ENCODE measurements at regions not wholly inside any gene's neighbourhood (a gene's known extent, or its start where the extent isn't known, plus 50 kb on each side); places are given as distances from the start of the nearest gene placed in this dataset.

DNA sequence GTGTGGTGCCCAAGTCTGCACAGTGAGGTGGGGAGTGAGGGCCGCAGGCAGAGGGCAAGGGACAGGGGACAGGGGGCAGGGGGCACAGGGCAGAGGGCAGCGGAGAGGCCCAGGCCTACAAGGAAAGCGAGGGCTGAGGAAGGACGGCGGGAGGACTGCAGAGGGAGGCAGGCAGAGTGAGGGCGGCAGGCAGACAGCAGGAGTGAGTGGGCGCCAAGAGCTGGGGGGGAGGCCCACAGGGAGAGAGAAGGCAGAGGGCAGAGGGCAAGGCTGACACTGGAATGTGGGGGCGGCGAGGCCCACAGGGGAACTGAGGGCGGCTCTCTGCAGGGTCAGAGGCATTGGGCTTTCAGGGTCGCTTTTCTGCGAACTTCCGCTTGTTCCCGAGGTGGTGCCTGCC lies 267.8 kb upstream of the NDN start:
- Histone ChIP-seq H3K9me3 (ENCODE audit: control insufficient read depth, insufficient read depth, low read depth, low read length) (no peaks in the 10 kb centered on the region), H3K4me3 (ENCODE audit: low read depth, low read length) (no peak overlapping the region), H3K36me3 (ENCODE audit: control insufficient read depth in 2 of 2, insufficient read depth in 1 of 2, low read length in 2 of 2) (no peaks in the 10 kb centered on the region), H3K27ac (ENCODE audit: extremely low read depth, low read depth, low read length) (no peak overlapping the region), H3K4me1 (ENCODE audit: control insufficient read depth, insufficient read depth, low read length) (no peaks in the 10 kb centered on the region)
- POLR2A ChIA-PET: no interaction called here
- CTCF ChIA-PET: no interaction called here
- no peak for TF ChIP-seq GLI2 (tag by site-specific recombination; IDR thresholded peaks at IDR 0.05; ENCODE audit: borderline replicate concordance, low read depth)
- peak; percentile 61; the same call in 1 of the 2 replicates for TF ChIP-seq EGR2 (tag by site-specific recombination; IDR thresholded peaks at IDR 0.05; ENCODE audit: low read depth)
- TF ChIP-seq SALL2 (tag by site-specific recombination; IDR thresholded peaks at IDR 0.05; ENCODE audit: borderline replicate concordance): no peak
- TF ChIP-seq BCL11A (tag by site-specific recombination; IDR thresholded peaks at IDR 0.05; ENCODE audit: low read depth): no peak
- no peak for TF ChIP-seq TRIM28 (IDR thresholded peaks at IDR 0.05; ENCODE audit: borderline replicate concordance, low read length)
- no peak for TF ChIP-seq ZNF670 (tag by site-specific recombination; IDR thresholded peaks at IDR 0.05; ENCODE audit: low read depth)
- TF ChIP-seq ZNF561 (tag by site-specific recombination; IDR thresholded peaks at IDR 0.05; ENCODE audit: borderline replicate concordance): no peak
- TF ChIP-seq, protein P1, sequence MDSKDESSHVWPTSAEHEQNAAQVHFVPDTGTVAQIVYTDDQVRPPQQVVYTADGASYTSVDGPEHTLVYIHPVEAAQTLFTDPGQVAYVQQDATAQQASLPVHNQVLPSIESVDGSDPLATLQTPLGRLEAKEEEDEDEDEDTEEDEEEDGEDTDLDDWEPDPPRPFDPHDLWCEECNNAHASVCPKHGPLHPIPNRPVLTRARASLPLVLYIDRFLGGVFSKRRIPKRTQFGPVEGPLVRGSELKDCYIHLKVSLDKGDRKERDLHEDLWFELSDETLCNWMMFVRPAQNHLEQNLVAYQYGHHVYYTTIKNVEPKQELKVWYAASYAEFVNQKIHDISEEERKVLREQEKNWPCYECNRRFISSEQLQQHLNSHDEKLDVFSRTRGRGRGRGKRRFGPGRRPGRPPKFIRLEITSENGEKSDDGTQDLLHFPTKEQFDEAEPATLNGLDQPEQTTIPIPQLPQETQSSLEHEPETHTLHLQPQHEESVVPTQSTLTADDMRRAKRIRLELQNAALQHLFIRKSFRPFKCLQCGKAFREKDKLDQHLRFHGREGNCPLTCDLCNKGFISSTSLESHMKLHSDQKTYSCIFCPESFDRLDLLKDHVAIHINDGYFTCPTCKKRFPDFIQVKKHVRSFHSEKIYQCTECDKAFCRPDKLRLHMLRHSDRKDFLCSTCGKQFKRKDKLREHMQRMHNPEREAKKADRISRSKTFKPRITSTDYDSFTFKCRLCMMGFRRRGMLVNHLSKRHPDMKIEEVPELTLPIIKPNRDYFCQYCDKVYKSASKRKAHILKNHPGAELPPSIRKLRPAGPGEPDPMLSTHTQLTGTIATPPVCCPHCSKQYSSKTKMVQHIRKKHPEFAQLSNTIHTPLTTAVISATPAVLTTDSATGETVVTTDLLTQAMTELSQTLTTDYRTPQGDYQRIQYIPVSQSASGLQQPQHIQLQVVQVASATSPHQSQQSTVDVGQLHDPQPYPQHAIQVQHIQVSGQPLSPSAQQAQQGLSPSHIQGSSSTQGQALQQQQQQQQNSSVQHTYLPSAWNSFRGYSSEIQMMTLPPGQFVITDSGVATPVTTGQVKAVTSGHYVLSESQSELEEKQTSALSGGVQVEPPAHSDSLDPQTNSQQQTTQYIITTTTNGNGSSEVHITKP (tag by site-specific recombination; IDR thresholded peaks at IDR 0.05): no peak
- TF ChIP-seq ZNF19 (tag by site-specific recombination; IDR thresholded peaks at IDR 0.05; ENCODE audit: low read depth): no peak
- peak; percentile 60 for TF ChIP-seq ZFHX2 (tag by site-specific recombination; conservative IDR thresholded peaks at IDR 0.05)
- TF ChIP-seq ZBTB1 (tag by site-specific recombination; IDR thresholded peaks at IDR 0.05): no peak

DNA sequence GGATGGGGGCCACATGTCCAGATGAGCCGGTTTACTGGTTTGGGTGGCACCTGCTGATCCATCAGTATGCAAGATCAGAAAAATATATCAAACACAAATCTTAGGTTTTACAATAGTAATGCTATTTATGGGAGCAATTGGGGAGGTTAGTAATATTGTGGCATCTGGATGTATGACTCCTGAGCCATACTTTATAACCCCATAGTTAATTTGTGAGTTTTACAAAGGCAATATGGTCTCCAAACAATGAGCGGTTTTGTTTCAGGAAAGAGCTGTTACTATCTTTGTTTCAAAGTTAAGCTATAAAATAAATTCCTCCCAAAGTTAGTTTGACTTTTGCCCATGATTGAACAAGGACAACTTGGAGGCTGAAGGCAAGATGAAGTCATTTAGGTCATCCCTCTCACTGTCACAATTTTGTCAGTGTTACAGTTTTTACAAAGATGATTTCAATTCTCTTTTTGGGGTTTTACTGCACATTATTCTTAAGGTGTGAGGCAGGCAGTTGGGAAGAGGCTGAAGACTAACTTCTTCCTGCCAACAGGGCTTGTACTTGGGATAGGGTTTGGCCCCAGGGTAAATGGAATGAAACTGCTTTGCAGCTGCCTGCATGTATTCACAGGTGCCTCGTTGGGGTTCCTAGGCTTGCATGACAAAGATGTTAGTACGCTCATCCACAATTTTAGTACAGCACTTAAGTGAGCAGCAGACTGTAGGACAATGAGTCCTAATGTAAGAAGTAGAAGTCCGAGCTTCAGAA lies 296.6 kb upstream of the NDN start:
- ChIA-PET CTCF (no interaction called here), POLR2A (no interaction called here)
- Histone ChIP-seq H3K4me3 (ENCODE audit: low read depth, low read length) (no peak overlapping the region), H3K27ac (ENCODE audit: extremely low read depth, low read depth, low read length) (no peak overlapping the region), H3K4me1 (ENCODE audit: control insufficient read depth, insufficient read depth, low read length) (no peaks in the 10 kb centered on the region), H3K36me3 (ENCODE audit: control insufficient read depth in 2 of 2, insufficient read depth in 1 of 2, low read length in 2 of 2) (no peaks in the 10 kb centered on the region), H3K9me3 (ENCODE audit: control insufficient read depth, insufficient read depth, low read depth, low read length) (no peaks in the 10 kb centered on the region)
- no peak for TF ChIP-seq ZNF664 (tag by site-specific recombination; IDR thresholded peaks at IDR 0.05)
- no peak for TF ChIP-seq ZNF214 (tag by site-specific recombination; IDR thresholded peaks at IDR 0.05; ENCODE audit: borderline replicate concordance)
- TF ChIP-seq ZNF239 (tag by site-specific recombination; IDR thresholded peaks at IDR 0.05): no peak

DNA sequence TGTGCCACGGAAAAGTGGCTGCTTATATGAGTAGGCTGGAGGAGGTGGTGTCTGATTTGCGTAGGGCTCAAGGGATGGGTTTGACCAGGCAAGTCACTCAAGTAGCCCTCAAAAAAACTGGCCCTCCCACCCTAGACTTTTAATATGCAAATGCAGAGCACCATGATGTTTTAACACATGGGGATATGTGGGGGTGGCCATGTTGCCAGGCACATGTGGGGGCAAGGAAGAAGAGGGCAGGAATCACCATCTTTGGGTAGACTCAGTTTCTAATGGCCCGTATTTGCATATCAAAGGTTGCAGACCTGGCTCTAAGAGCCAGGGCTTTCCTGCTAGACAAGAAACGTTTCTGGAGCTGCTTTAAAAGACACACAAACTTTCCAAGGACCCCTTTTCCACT lies 307.2 kb upstream of the NDN start:
- no peaks in the 10 kb centered on the region for H3K9me3 ChIP-seq (ENCODE audit: control insufficient read depth, insufficient read depth, low read depth, low read length)
- H3K4me3 ChIP-seq (ENCODE audit: low read depth, low read length): no peak overlapping the region
- H3K4me1 ChIP-seq (ENCODE audit: control insufficient read depth, insufficient read depth, low read length): no peaks in the 10 kb centered on the region
- no peak for TF ChIP-seq OVOL3 (tag by site-specific recombination; IDR thresholded peaks at IDR 0.05)
- TF ChIP-seq, protein P1 (tag by site-specific recombination; IDR thresholded peaks at IDR 0.05): no peak
- TF ChIP-seq ZNF639 (tag by site-specific recombination; IDR thresholded peaks at IDR 0.05): no peak
- TF ChIP-seq KLF1 (tag by site-specific recombination; IDR thresholded peaks at IDR 0.05): no peak
- H3K27ac ChIP-seq (ENCODE audit: extremely low read depth, low read depth, low read length): no peak overlapping the region
- CTCF ChIA-PET: no interaction called here
- no peaks in the 10 kb centered on the region for H3K36me3 ChIP-seq (ENCODE audit: control insufficient read depth in 2 of 2, insufficient read depth in 1 of 2, low read length in 2 of 2)
- POLR2A ChIA-PET: no interaction called here

Measured in HEK293 (cell line).